GM13976 (cell line): ENCODE measurements at regions not wholly inside any gene's neighbourhood (a gene's known extent, or its start where the extent isn't known, plus 50 kb on each side); places are given as distances from the start of the nearest gene placed in this dataset.

Experiments
- DNase-seq: peaks from one replicate; pipeline ENCODE4 v3.0.0; 2012; ENCODE audit warnings: low spot score
- CTCF ChIP-seq: IDR thresholded peaks from 2 replicates; pipeline ENCODE4 v1.5.1; 2012; ENCODE audit warnings: borderline replicate concordance, mild to moderate bottlenecking; ENCODE audit not compliant: insufficient read depth; ENCODE audit errors: extremely low read depth, missing control alignments, control extremely low read depth
- in situ Hi-C: fragments of 300-500 bp; cut with MboI; formaldehyde crosslinking; loops from one replicate; pipeline ENCODE4 v1.12.0; 2022; ENCODE audit warnings: low sequenced_read_pairs, mixed read lengths, inconsistent platforms; ENCODE audit not compliant: unreplicated experiment

GRCh38 chr18:46313521-46313920, 209.3 kb downstream of the HAUS1 start:
- TF ChIP-seq CTCF, result no peak
- in situ Hi-C loops, result no loop called here
- no peak for DNase-seq

- no peak for TF ChIP-seq CTCF
- DNase-seq, result no peak
- in situ Hi-C loops, result no loop called here
Observed at GRCh38 chr18:46314011-46314410, 209.8 kb downstream of the HAUS1 start.

- no peak for TF ChIP-seq CTCF
- no peak for DNase-seq
- in situ Hi-C loops, result no loop called here
Observed at GRCh38 chr18:46315161-46315560, 211.0 kb downstream of the HAUS1 start.

GRCh38 chr18:46318356-46318755, 214.2 kb downstream of the HAUS1 start:
- in situ Hi-C loops, result no loop called here
- TF ChIP-seq CTCF, result no peak

GRCh38 chr18:46319783-46320182, 215.6 kb downstream of the HAUS1 start:
- in situ Hi-C loops, result no loop called here
- no peak for TF ChIP-seq CTCF
- no peak for DNase-seq

More at GRCh38 chr18:46318356-46318755, 214.2 kb downstream of the HAUS1 start:
- no peak for DNase-seq

- DNase-seq, result no peak
Observed at GRCh38 chr18:46320297-46320696, 216.1 kb downstream of the HAUS1 start.

More at GRCh38 chr18:46320297-46320696, 216.1 kb downstream of the HAUS1 start:
- TF ChIP-seq CTCF, result no peak
- in situ Hi-C loops, result no loop called here
